IMR-90 (cell line): ENCODE measurements at regions not wholly inside any gene's neighbourhood (a gene's known extent, or its start where the extent isn't known, plus 50 kb on each side); places are given as distances from the start of the nearest gene placed in this dataset.

Experiments used
- ATAC-seq: fragments of 200-7000 bp; cut with Tn5 transposase; 2 replicates; pipeline ENCODE4 v1.9.1; 2020; ENCODE audit warnings: low read depth, mild to moderate bottlenecking, moderate library complexity
- BruUV-seq: library from RNA; stranded (reverse); fragments of 400-500 nt; replicated peaks from 2 replicates; lab custom pipeline; 2021; lab: Mats Ljungman, UMichigan
- CTCF ChIA-PET: fragments of 300-600 bp; formaldehyde crosslinking; extraction: SDS; loops from one replicate; lab custom pipeline; 2021; ENCODE audit warnings: antibody characterized with exemption; lab: Yijun Ruan, JAX
- POLR2A ChIA-PET: fragments of 300-600 bp; sonication (Branson Sonifier 250); formaldehyde crosslinking; loops from one replicate; lab custom pipeline; 2022; ENCODE audit warnings: antibody characterized with exemption; ENCODE audit not compliant: unreplicated experiment; lab: Charles Lee
- DNase-seq: peaks from one replicate; pipeline ENCODE4 v3.0.0; 2013
- H2AFZ ChIP-seq: replicated peaks from 2 replicates; pipeline ENCODE3; 2013; ENCODE audit warnings: low read length, mild to moderate bottlenecking; ENCODE audit not compliant: poor library complexity
- H2AK5ac ChIP-seq: 2 replicates; pipeline ENCODE4 v1.6.1; 2013; ENCODE audit warnings: low read depth, low read length, inconsistent platforms
- H2AK9ac ChIP-seq: replicated peaks from 2 replicates; pipeline ENCODE3; 2013; ENCODE audit warnings: mild to moderate bottlenecking, low read depth, low read length, moderate library complexity; ENCODE audit not compliant: poor library complexity
- H2BK120ac ChIP-seq: 2 replicates; pipeline ENCODE4 v1.6.1; 2013; ENCODE audit warnings: low read depth, low read length, inconsistent platforms
- H2BK15ac ChIP-seq: 3 replicates; pipeline ENCODE4 v1.6.1; 2013; ENCODE audit warnings: low read depth, low read length, inconsistent platforms
- H2BK20ac ChIP-seq: 2 replicates; pipeline ENCODE4 v1.6.1; 2013; ENCODE audit warnings: low read depth, mild to moderate bottlenecking, inconsistent platforms, low read length, moderate library complexity
- H2BK5ac ChIP-seq: 2 replicates; pipeline ENCODE4 v1.6.1; 2013; ENCODE audit warnings: mild to moderate bottlenecking, low read depth, low read length, inconsistent platforms; ENCODE audit not compliant: poor library complexity, severe bottlenecking
- H3K14ac ChIP-seq: replicated peaks from 2 replicates; pipeline ENCODE4 v1.6.1; 2013; ENCODE audit warnings: low read depth, low read length, inconsistent platforms
- H3K18ac ChIP-seq: 2 replicates; pipeline ENCODE4 v1.6.1; 2013; ENCODE audit warnings: low read depth, low read length, control low read depth
- H3K23ac ChIP-seq: 2 replicates; pipeline ENCODE4 v1.6.1; 2013; ENCODE audit warnings: low read depth, low read length, inconsistent platforms
- H3K27ac ChIP-seq: 2 replicates; pipeline ENCODE4 v1.5.1; 2013; ENCODE audit warnings: mild to moderate bottlenecking, control low read depth, low read length; ENCODE audit not compliant: insufficient read depth
- H3K27me3 ChIP-seq: 2 replicates; pipeline ENCODE4 v1.6.1; 2013; ENCODE audit warnings: low read length; ENCODE audit not compliant: control insufficient read depth, insufficient read depth
- H3K36me3 ChIP-seq: 2 replicates; pipeline ENCODE4 v1.6.1; 2013; ENCODE audit warnings: low read length, mixed read lengths; ENCODE audit not compliant: control insufficient read depth, insufficient read depth
- H3K4ac ChIP-seq: 2 replicates; pipeline ENCODE4 v1.6.1; 2013; ENCODE audit warnings: low read depth, low read length, inconsistent platforms
- H3K4me1 ChIP-seq: 2 replicates; pipeline ENCODE4 v1.6.1; 2013; ENCODE audit warnings: low read length, mixed read lengths; ENCODE audit not compliant: control insufficient read depth, insufficient read depth
- H3K4me2 ChIP-seq: 2 replicates; pipeline ENCODE4 v1.6.1; 2013; ENCODE audit warnings: low read depth, mild to moderate bottlenecking, control low read depth, low read length, moderate library complexity
- H3K4me3 ChIP-seq: 2 replicates; pipeline ENCODE4 v1.5.1; 2013; ENCODE audit warnings: low read depth, mild to moderate bottlenecking, control low read depth, low read length, moderate library complexity; ENCODE audit not compliant: insufficient read depth
- H3K56ac ChIP-seq: 2 replicates; pipeline ENCODE4 v1.6.1; 2013; ENCODE audit warnings: low read length, inconsistent platforms; ENCODE audit not compliant: insufficient read depth; ENCODE audit errors: extremely low read depth
- H3K79me1 ChIP-seq, 2 experiments: 2 replicates each; pipeline ENCODE4 v1.6.1; 2013; ENCODE audit warnings: low read length in 2 of 2, inconsistent platforms in 1 of 2, low read depth in 1 of 2
- H3K9ac ChIP-seq: 2 replicates; pipeline ENCODE4 v1.6.1; 2013; ENCODE audit warnings: low read depth, low read length, control low read depth
- H3K9me1 ChIP-seq: 2 replicates; pipeline ENCODE4 v1.6.1; 2013; ENCODE audit warnings: low read length, inconsistent platforms; ENCODE audit not compliant: insufficient read depth
- H3K9me3 ChIP-seq: 2 replicates; pipeline ENCODE4 v1.6.1; 2013; ENCODE audit warnings: low read length; ENCODE audit not compliant: control insufficient read depth, insufficient read depth
- H4K20me1 ChIP-seq: 2 replicates; pipeline ENCODE4 v1.6.1; 2013; ENCODE audit warnings: low read length, inconsistent platforms; ENCODE audit not compliant: insufficient read depth
- H4K5ac ChIP-seq: 2 replicates; pipeline ENCODE4 v1.6.1; 2013; ENCODE audit warnings: mild to moderate bottlenecking, low read depth, low read length, control low read depth
- H4K8ac ChIP-seq, 2 experiments: 2 replicates each; pipeline ENCODE4 v1.6.1; 2013; ENCODE audit warnings: low read depth in 2 of 2, low read length in 2 of 2, control low read depth in 1 of 2, inconsistent platforms in 1 of 2
- H4K91ac ChIP-seq: 2 replicates; pipeline ENCODE4 v1.6.1; 2013; ENCODE audit warnings: low read depth, low read length, inconsistent platforms; ENCODE audit not compliant: insufficient read depth
- CHD1 ChIP-seq: IDR thresholded peaks from 2 replicates; pipeline ENCODE4 v1.6.1; 2012; ENCODE audit warnings: low read depth, low read length, improper control_type of control experiment
- ELK1 ChIP-seq: fragments of 150-350 bp; IDR thresholded peaks from 2 replicates; pipeline ENCODE4 v1.6.1; 2016; ENCODE audit warnings: low read depth, mild to moderate bottlenecking, low read length, moderate library complexity, borderline replicate concordance
- FOS ChIP-seq: fragments of 150-350 bp; IDR thresholded peaks from 2 replicates; pipeline ENCODE4 v1.6.1; 2016; ENCODE audit warnings: low read depth, low read length
- MAZ ChIP-seq: IDR thresholded peaks from 2 replicates; pipeline ENCODE4 v1.6.1; 2012; ENCODE audit warnings: low read depth, mild to moderate bottlenecking, low read length, improper control_type of control experiment, moderate library complexity, borderline replicate concordance
- MXI1 ChIP-seq: IDR thresholded peaks from 2 replicates; pipeline ENCODE4 v1.6.1; 2012; ENCODE audit warnings: low read depth, mild to moderate bottlenecking, low read length, moderate library complexity, borderline replicate concordance
- NFE2L2 ChIP-seq: fragments of 150-350 bp; IDR thresholded peaks from 2 replicates; pipeline ENCODE4 v1.6.1; 2016; ENCODE audit warnings: low read depth, mild to moderate bottlenecking, low read length
- RAD21 ChIP-seq: IDR thresholded peaks from 2 replicates; pipeline ENCODE4 v1.6.1; 2012; ENCODE audit warnings: low read length, improper control_type of control experiment
- RCOR1 ChIP-seq: IDR thresholded peaks from 2 replicates; pipeline ENCODE4 v1.6.1; 2012; ENCODE audit warnings: mild to moderate bottlenecking, low read length, improper control_type of control experiment; ENCODE audit not compliant: insufficient replicate concordance
- RFX5 ChIP-seq: IDR thresholded peaks from 2 replicates; pipeline ENCODE4 v1.8.0; 2012; ENCODE audit warnings: low read depth, mild to moderate bottlenecking, low read length, moderate library complexity
- WGBS, 2 experiments: methylation state at CpG; one replicate each; pipeline versions ENCODE4 v1.1.5 to v1.1.7; 2013; ENCODE audit warnings: missing lambda C conversion rate in 2 of 2; ENCODE audit not compliant: insufficient read length in 1 of 2; ENCODE audit errors: extremely low coverage in 2 of 2; 5-methylcytosine and 5-hydroxymethylcytosine counted together
- dilution Hi-C: fragments of 300-500 bp; cut with HindIII; formaldehyde crosslinking; loops from one replicate; pipeline ENCODE4 v1.14.3; 2018; ENCODE audit warnings: low sequenced_read_pairs; ENCODE audit not compliant: unreplicated experiment
- in situ Hi-C: fragments of 300-500 bp; cut with MboI; formaldehyde crosslinking; loops from 3 replicates; pipeline ENCODE4 v1.14.3; 2019; ENCODE audit warnings: low sequenced_read_pairs, inconsistent platforms, mixed read lengths
- intact Hi-C: fragments of 100-400 bp; cut with micrococcal nuclease; formaldehyde crosslinking; loops from 2 replicates; pipeline ENCODE4 v1.10.0; 2022

DNA sequence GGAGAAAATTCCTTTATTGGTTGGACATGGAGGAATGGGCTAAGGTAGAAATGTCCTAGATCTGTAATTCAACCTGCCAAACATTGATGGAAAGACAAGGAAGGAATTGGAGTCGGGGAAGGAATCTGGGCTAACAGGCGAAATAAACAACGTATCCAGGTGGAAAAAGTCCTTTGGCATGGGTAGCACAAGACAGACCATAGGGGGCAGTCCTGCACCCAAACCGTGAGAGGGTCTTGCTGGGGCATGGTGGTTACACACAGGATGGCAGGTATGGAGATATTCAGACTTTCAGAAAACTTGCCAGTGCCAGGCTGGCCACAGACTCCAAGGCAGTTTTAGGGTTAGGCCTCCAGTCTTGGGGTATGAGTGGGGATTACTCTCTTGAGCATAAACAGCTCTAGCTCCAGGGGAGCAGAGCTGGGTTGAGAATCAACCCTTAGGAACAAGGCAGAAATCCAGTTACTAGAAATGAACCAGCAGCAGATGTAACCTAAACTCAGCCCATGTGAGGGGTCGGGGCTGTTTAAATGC, 188.6 kb upstream of the GDF10 start:
- H4K91ac ChIP-seq = peak overlapping the region; percentile 11; the same call in 1 of the 2 replicates
- no peak overlapping the region for H2BK5ac ChIP-seq
- no peak overlapping the region; the same call in 2 of the 3 replicates for H2BK15ac ChIP-seq
- no peaks in the 10 kb centered on the region for H3K9me3 ChIP-seq
- no peak overlapping the region for H3K27ac ChIP-seq
- POLR2A ChIA-PET = no interaction called here
- no peaks in the 10 kb centered on the region for H3K9me1 ChIP-seq
- no peak for ATAC-seq
- H2BK20ac ChIP-seq = no peak overlapping the region
- H3K4me2 ChIP-seq = no peak overlapping the region
- in situ Hi-C loops (no loop called here), intact Hi-C loops (no loop called here), dilution Hi-C loops (no loop called here)
- H2AK9ac ChIP-seq = no peak overlapping the region
- TF ChIP-seq MXI1 (no peak), ELK1 (no peak), MAZ (no peak), FOS (no peak), RAD21 (no peak), NFE2L2 (no peak), CHD1 (no peak), RFX5 (no peak), RCOR1 (no peak)
- H4K5ac ChIP-seq = no peak overlapping the region
- H3K56ac ChIP-seq = no peak overlapping the region
- WGBS, 2 experiments = 43% methylated on average over 1 of the region's 5 CpGs; no CpG with 5 or more reads in 1 of the 2 experiments
- H3K4me3 ChIP-seq = no peak overlapping the region
- DNase-seq = no peak
- CTCF ChIA-PET = no interaction called here
- no peaks in the 10 kb centered on the region for H4K20me1 ChIP-seq
- H3K9ac ChIP-seq = no peak overlapping the region
- H2AFZ ChIP-seq = no peak overlapping the region
- H3K36me3 ChIP-seq = no peaks in the 10 kb centered on the region
- H3K4ac ChIP-seq = no peak overlapping the region; the same call in 1 of the 2 replicates
- no TSS peak for BruUV-seq
- H4K8ac ChIP-seq = no peak overlapping the region
- H3K4me1 ChIP-seq = peaks cover 7% of the 10 kb centered on the region
- no peak overlapping the region for H2AK5ac ChIP-seq
- H2BK120ac ChIP-seq = no peak overlapping the region; the same call in 1 of the 2 replicates
- H3K79me1 ChIP-seq = no peaks in the 10 kb centered on the region
- no peak overlapping the region for H3K14ac ChIP-seq
- no peak overlapping the region for H3K23ac ChIP-seq
- peak overlapping the region; percentile 9; the same call in 1 of the 2 replicates for H3K18ac ChIP-seq
- H3K27me3 ChIP-seq = peaks cover 2% of the 10 kb centered on the region
